Panc1 (cell line): ENCODE measurements at regions not wholly inside any gene's neighbourhood (a gene's known extent, or its start where the extent isn't known, plus 50 kb on each side); places are given as distances from the start of the nearest gene placed in this dataset.

Experiments used
- ATAC-seq: fragments of 200-7000 bp; cut with Tn5 transposase; 2 replicates; pipeline ENCODE4 v1.9.1; 2020; ENCODE audit warnings: mild to moderate bottlenecking, moderate library complexity
- BruUV-seq: library from RNA; stranded (reverse); fragments of 400-500 nt; replicated peaks from 2 replicates; lab custom pipeline; 2021; lab: Mats Ljungman, UMichigan
- CTCF ChIA-PET: fragments of 300-600 bp; sonication (Branson Sonifier 250); formaldehyde crosslinking; loops from one replicate; lab custom pipeline; 2022; ENCODE audit warnings: antibody characterized with exemption; lab: Charles Lee
- POLR2A ChIA-PET: fragments of 300-600 bp; sonication (Branson Sonifier 250); formaldehyde crosslinking; loops from one replicate; lab custom pipeline; 2022; ENCODE audit warnings: antibody characterized with exemption; lab: Charles Lee
- DNase-seq: peaks from one replicate; pipeline ENCODE4 v3.0.0-alpha.2; 2010; ENCODE audit warnings: low read depth, low spot score
- H3K27ac ChIP-seq: 2 replicates; pipeline ENCODE4 v1.5.1; 2011; ENCODE audit warnings: mild to moderate bottlenecking, low read length, inconsistent platforms
- H3K27me3 ChIP-seq: fragments of 200-500 bp; sonication (Bioruptor generic); 2 replicates; pipeline ENCODE4 v1.6.0; 2014; ENCODE audit warnings: low read length, inconsistent platforms; ENCODE audit not compliant: control insufficient read depth, insufficient read depth
- H3K36me3 ChIP-seq: fragments of 200-500 bp; sonication (Bioruptor generic); 2 replicates; pipeline ENCODE4 v1.5.1; 2014; ENCODE audit warnings: inconsistent platforms, mild to moderate bottlenecking, low read length, moderate library complexity; ENCODE audit not compliant: control insufficient read depth, insufficient read depth
- H3K4me1 ChIP-seq: 2 replicates; pipeline ENCODE4 v1.5.1; 2011; ENCODE audit warnings: inconsistent platforms, mild to moderate bottlenecking, low read length, moderate library complexity; ENCODE audit not compliant: control insufficient read depth, insufficient read depth
- H3K4me3 ChIP-seq, 2 experiments: 2 replicates each; pipeline ENCODE4 v1.5.1; 2011 to 2012; ENCODE audit warnings: low read depth in 2 of 2, low read length in 2 of 2, mild to moderate bottlenecking in 2 of 2, inconsistent platforms in 1 of 2, moderate library complexity in 1 of 2
- H3K9me3 ChIP-seq: fragments of 200-500 bp; sonication (Bioruptor generic); 2 replicates; pipeline ENCODE4 v1.5.1; 2014; ENCODE audit warnings: low read depth, mild to moderate bottlenecking, inconsistent platforms, low read length, moderate library complexity; ENCODE audit not compliant: control insufficient read depth, insufficient read depth
- CTCF ChIP-seq: fragments of 450-650 bp; IDR thresholded peaks from 2 replicates; pipeline ENCODE4 v1.5.1; 2017; ENCODE audit warnings: mild to moderate bottlenecking
- POLR2AphosphoS5 ChIP-seq: IDR thresholded peaks from 2 replicates; pipeline ENCODE4 v1.6.1; 2012; ENCODE audit warnings: mild to moderate bottlenecking, low read depth, low read length, moderate library complexity
- REST ChIP-seq, 2 experiments: IDR thresholded peaks; 2 replicates each; pipeline ENCODE4 v1.6.1; 2011 to 2012; ENCODE audit warnings: low read depth in 2 of 2, control low read depth in 1 of 2, low read length in 1 of 2, mild to moderate bottlenecking in 1 of 2, moderate library complexity in 1 of 2; ENCODE audit not compliant: insufficient read depth in 1 of 2
- SIN3A ChIP-seq: IDR thresholded peaks from 2 replicates; pipeline ENCODE4 v1.6.1; 2012; ENCODE audit warnings: low read depth, mild to moderate bottlenecking, low read length, moderate library complexity, borderline replicate concordance; ENCODE audit not compliant: insufficient read depth
- TCF7L2 ChIP-seq: IDR thresholded peaks from 2 replicates; pipeline ENCODE4 v1.6.1; 2011; ENCODE audit warnings: mild to moderate bottlenecking, low read depth, low read length, inconsistent platforms
- in situ Hi-C: cut with HindIII; loops from 2 replicates; pipeline ENCODE4 v1.10.0; 2016; ENCODE audit warnings: low sequenced_read_pairs, low pct_unique_long_range_greater_than_20kb
- intact Hi-C: fragments of 100-400 bp; cut with micrococcal nuclease; formaldehyde crosslinking; loops from one replicate; pipeline ENCODE4 v1.10.0; 2022; ENCODE audit not compliant: unreplicated experiment

- ChIA-PET POLR2A (no interaction called here), CTCF (no interaction called here)
- H3K4me3 ChIP-seq = no peak overlapping the region
- H3K9me3 ChIP-seq = no peaks in the 10 kb centered on the region
- H3K27me3 ChIP-seq = no peaks in the 10 kb centered on the region
- H3K27ac ChIP-seq = no peak overlapping the region
- in situ Hi-C loops (no loop called here), intact Hi-C loops (no loop called here)
- H3K4me1 ChIP-seq = no peaks in the 10 kb centered on the region
- ATAC-seq = no peak
- no peak for DNase-seq
- H3K36me3 ChIP-seq = no peaks in the 10 kb centered on the region
- TF ChIP-seq REST (IDR thresholded peaks at IDR 0.05; ENCODE audit: insufficient read depth in 1 of 2, low read depth in 2 of 2, low read length in 1 of 2) (no peak), POLR2AphosphoS5 (no peak), SIN3A (no peak), TCF7L2 (no peak), CTCF (no peak)
- BruUV-seq = no TSS peak
Measured at GRCh38 chr4:1469043-1469442, 62.8 kb upstream of the NKX1-1 start.

GRCh38 chr4:1467581-1468458 lies 61.6 kb upstream of the NKX1-1 start:
- ATAC-seq (no peak), DNase-seq (no peak)
- Histone ChIP-seq H3K27me3 (no peaks in the 10 kb centered on the region), H3K36me3 (no peaks in the 10 kb centered on the region), H3K27ac (no peak overlapping the region), H3K4me1 (no peaks in the 10 kb centered on the region), H3K9me3 (no peaks in the 10 kb centered on the region), H3K4me3 (no peak overlapping the region)
- in situ Hi-C loops (no loop called here), intact Hi-C loops (no loop called here)
- TF ChIP-seq SIN3A = no peak
- no peak for TF ChIP-seq REST (IDR thresholded peaks at IDR 0.05; ENCODE audit: insufficient read depth in 1 of 2, low read depth in 2 of 2, low read length in 1 of 2)
- no peak for TF ChIP-seq CTCF
- TF ChIP-seq POLR2AphosphoS5 = no peak
- TF ChIP-seq TCF7L2 = no peak
- BruUV-seq = no TSS peak
- ChIA-PET CTCF (no interaction called here), POLR2A (no interaction called here)
